ENCODE measurements at regions not wholly inside any gene's neighbourhood (a gene's known extent, or its start where the extent isn't known, plus 50 kb on each side); places are given as distances from the start of the nearest gene placed in this dataset.

- TF ChIP-seq, protein P1, sequence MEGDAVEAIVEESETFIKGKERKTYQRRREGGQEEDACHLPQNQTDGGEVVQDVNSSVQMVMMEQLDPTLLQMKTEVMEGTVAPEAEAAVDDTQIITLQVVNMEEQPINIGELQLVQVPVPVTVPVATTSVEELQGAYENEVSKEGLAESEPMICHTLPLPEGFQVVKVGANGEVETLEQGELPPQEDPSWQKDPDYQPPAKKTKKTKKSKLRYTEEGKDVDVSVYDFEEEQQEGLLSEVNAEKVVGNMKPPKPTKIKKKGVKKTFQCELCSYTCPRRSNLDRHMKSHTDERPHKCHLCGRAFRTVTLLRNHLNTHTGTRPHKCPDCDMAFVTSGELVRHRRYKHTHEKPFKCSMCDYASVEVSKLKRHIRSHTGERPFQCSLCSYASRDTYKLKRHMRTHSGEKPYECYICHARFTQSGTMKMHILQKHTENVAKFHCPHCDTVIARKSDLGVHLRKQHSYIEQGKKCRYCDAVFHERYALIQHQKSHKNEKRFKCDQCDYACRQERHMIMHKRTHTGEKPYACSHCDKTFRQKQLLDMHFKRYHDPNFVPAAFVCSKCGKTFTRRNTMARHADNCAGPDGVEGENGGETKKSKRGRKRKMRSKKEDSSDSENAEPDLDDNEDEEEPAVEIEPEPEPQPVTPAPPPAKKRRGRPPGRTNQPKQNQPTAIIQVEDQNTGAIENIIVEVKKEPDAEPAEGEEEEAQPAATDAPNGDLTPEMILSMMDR (IDR thresholded peaks at IDR 0.05; ENCODE audit: control insufficient read depth, insufficient read depth, low read depth, low read length, missing control alignments) = no peak
- no peak overlapping the region for H3K4me3 ChIP-seq (ENCODE audit: control insufficient read depth, low read depth, low read length)
- DNase-seq (ENCODE audit: low read depth) = no peak
These were observed 168.5 kb upstream of the SFSWAP start for GRCh38 chr12:131542351-131542750.

DNA sequence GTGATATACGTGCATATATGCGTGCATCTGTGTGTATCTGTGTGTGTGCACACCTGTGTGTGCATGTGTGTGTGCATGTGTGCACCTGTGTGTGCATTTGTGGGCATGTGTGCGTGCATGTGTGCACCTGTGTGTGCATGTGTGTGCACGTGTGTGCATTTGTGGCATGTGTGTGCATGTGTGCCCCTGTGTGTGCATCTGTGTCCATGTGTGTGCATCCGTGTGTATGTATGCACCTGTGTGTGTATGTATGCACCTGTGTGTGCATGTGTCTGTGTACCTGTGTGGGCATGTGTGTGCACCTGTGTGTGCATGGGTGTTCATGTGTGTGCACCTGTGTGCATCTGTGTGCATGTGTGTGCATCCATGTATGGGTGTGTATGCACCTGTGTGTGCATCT, 167.8 kb upstream of the SFSWAP start:
- no peak for DNase-seq (ENCODE audit: low read depth)
- TF ChIP-seq, protein P1 (IDR thresholded peaks at IDR 0.05; ENCODE audit: control insufficient read depth, insufficient read depth, low read depth, low read length, missing control alignments) = no peak
- no peak overlapping the region for H3K4me3 ChIP-seq (ENCODE audit: control insufficient read depth, low read depth, low read length)

GRCh38 chr12:131547555-131547954, 163.3 kb upstream of the SFSWAP start:
- H3K4me3 ChIP-seq (ENCODE audit: control insufficient read depth, low read depth, low read length) = no peak overlapping the region
- no peak for DNase-seq (ENCODE audit: low read depth)
- TF ChIP-seq, protein P1 (IDR thresholded peaks at IDR 0.05; ENCODE audit: control insufficient read depth, insufficient read depth, low read depth, low read length, missing control alignments) = no peak

- H3K4me3 ChIP-seq (ENCODE audit: control insufficient read depth, low read depth, low read length) = no peak overlapping the region
- no peak for DNase-seq (ENCODE audit: low read depth)
These were observed 160.8 kb upstream of the SFSWAP start for GRCh38 chr12:131550121-131550520.

DNA sequence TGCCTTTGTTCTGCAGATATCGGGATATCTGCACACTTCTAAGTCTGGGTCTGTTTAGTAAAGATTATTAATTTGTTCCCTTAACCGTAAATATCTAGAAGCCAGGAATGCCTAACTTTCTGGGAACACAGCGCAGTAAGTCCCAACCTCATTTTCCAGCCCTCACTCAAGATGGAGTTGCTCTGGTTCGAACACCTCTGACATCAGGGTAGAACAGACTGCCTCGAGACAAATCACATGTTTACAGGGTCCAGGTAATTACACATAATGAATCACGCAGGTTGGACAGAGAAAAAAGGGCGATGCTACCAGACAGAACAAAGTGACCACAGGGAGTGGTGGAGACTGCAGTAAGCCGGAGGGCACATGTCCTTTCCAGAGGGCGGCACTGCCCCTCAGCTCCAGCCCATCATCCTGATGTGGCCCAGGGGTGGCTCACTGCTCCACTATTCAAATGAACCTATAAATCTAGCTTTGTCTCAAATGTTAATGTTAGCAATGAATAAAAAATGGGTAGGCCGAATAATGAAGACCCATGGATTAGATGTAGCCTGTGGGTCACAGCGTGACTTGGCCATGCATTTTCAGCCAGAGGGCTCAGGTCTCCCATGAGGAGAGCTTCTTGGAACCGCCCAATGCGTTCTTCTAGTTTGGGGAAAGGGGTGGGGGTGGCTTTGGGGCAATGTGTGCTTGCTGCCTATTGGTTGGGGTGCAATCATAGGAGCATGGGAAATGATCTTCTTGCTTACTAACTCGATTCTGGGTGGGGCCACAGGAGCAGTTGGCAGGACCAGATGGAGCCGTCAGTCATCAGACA, 159.0 kb upstream of the SFSWAP start:
- TF ChIP-seq, protein P1 (IDR thresholded peaks at IDR 0.05; ENCODE audit: control insufficient read depth, insufficient read depth, low read depth, low read length, missing control alignments) = no peak
- no peak for DNase-seq (ENCODE audit: low read depth)

More at GRCh38 chr12:131550121-131550520, 160.8 kb upstream of the SFSWAP start:
- TF ChIP-seq, protein P1 (IDR thresholded peaks at IDR 0.05; ENCODE audit: control insufficient read depth, insufficient read depth, low read depth, low read length, missing control alignments) = no peak

GRCh38 chr12:131552492-131552863, 158.4 kb upstream of the SFSWAP start:
- DNase-seq (ENCODE audit: low read depth) = no peak
- no peak overlapping the region for H3K4me3 ChIP-seq (ENCODE audit: control insufficient read depth, low read depth, low read length)
- TF ChIP-seq, protein P1 (IDR thresholded peaks at IDR 0.05; ENCODE audit: control insufficient read depth, insufficient read depth, low read depth, low read length, missing control alignments) = no peak

More for the DNA sequence above, 159.0 kb upstream of the SFSWAP start:
- no peak overlapping the region for H3K4me3 ChIP-seq (ENCODE audit: control insufficient read depth, low read depth, low read length)
